T-helper 22 cell (primary cell): ENCODE measurements at regions not wholly inside any gene's neighbourhood (a gene's known extent, or its start where the extent isn't known, plus 50 kb on each side); places are given as distances from the start of the nearest gene placed in this dataset.

Experiments used
- DNase-seq: peaks from one replicate; pipeline ENCODE4 v3.0.0-alpha.2; 2020; ENCODE audit warnings: low read depth

DNA sequence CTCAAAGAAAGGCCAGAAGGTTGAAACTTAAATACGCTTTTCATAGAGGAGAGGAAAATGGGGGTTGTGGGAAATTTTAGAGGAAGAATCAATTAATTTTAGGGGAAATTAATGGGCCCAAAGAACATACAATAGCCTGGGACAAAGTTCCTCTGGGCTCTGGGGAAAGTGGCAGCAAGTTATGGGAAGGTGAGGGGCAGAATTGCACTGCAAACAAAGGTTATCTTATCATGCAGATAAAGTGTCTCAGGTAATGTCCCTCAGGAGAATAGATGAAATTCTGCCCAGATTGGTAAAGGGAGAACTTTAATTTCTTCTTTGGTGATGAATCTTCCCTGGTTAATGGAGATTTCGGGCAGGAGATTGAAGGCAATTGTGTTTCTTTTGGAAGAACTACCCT is 326.1 kb upstream of the SLC24A2 start:
- no peak for DNase-seq

DNA sequence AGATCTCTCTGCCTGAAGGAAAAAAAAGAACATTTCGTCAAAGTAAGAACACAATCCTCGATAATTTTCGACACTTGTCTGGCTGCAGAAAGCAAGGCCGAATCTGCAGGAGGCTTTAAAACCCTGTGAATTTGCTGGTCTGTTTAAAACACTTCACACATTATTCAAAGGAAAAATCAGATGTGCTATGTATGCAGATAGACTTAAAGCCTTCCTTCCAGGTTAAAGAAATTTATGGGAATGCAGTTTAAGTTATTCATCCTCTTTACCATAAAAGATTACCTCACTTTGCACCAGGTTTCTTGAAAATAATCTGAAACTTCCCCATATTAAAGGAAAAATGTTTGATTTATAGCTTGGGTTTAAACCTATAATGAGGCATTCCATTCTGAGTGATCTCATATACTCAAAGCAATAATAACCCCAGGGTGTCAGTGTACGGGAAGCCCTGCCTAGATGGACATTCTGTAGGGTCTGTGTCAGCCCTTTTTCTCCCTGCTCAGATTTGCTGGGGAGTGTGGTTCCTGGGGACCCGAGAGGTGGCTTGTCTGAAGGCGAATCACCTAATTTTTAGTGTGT is 323.5 kb upstream of the SLC24A2 start:
- DNase-seq: no peak

DNA sequence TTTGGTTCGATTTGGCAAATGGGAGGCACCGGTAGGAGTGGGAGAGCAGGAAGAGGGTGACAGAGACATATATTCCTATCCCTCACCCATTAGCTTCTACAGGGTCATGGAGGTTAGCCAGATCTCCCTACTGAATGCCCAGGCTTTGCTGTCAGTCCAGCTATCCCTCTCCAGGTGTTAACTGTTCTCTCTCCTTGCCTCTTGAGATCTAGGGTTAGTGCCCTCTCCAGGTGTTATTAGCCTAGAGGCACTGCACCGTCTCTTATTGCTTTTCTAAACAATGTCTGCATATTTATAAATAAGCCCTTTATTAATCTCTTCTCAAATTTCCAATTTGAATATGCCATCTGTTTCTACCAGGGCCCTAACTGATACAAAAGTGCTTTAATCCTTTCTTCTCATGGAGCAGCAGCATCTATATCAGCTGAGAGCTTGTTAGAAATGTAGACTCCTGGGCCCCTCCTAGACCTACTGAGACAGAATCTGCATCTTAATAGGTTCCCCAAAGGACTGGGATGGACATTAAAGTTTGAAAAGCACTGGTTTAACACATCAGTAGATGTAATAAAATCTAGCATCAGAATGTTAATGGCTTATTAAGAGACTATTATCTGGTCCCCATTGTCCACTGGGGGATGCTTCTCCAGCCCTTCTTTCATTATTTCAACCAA is 322.5 kb upstream of the SLC24A2 start:
- DNase-seq: no peak

DNA sequence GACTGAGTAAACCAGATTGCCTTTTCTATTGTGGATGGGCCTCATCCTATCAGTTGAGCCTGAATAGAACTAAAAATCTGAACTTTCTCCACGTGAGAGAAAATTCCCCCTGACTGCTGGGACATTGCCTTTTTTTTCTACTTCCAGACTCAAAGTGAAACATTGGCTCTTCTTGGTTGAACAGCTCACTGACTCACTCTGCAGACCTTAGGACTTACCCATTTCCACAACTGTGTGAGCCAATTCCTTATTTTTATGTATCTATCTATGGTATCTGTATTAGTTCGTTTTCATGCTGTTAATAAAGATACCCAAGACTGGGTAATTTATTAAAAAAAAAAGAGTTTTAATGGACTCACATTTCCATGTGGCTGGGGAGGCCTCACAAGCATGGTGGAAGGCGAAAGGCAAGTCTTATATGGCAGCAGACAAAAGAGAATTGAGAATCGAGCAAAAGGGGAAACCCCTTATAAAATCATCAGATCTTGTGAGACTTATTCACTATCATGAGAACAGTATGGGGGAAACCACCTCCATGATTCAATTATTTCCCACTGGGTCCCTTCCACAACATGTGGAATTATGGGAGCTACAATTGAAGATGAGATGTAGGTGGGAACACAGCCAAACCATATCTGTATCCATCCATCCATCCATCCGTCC is 306.7 kb upstream of the SLC24A2 start:
- DNase-seq: no peak

DNA sequence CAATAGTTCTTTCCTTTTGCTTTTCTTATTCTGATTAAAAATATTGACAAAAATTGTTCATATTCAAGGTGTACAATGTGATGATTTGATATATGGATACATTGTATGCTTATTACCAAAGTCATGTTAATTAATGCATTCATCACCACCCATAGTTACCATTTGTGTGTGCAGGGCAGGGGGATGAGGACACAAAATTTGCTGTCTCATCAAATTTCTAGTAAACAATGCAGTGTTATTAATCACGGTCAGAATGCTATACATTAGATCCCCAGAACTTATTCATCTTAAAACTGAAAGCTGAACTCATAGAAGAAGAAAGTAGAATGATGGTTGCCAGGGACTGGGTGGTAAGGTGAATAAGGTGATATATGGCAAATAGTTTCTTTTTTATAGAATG is 303.7 kb upstream of the SLC24A2 start:
- no peak for DNase-seq

DNA sequence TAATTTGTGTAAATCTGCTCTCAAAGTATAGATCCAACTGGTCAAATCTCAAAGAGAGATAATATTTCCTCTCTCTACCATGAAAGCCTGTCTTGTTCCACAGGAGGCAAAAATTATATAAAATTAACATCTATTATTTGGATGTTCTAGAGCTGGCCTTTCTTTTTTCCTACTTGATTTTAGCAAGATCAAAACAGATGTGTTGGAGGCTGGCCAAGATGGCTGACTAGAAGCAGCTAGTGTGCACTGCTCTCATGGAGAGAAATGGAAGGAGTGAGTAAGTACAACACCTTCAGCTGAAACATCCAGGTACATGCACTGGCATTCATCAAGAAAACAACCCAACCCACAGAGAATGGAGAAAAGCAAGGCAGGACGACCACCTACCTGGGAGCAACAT is 298.6 kb upstream of the SLC24A2 start:
- no peak for DNase-seq

DNA sequence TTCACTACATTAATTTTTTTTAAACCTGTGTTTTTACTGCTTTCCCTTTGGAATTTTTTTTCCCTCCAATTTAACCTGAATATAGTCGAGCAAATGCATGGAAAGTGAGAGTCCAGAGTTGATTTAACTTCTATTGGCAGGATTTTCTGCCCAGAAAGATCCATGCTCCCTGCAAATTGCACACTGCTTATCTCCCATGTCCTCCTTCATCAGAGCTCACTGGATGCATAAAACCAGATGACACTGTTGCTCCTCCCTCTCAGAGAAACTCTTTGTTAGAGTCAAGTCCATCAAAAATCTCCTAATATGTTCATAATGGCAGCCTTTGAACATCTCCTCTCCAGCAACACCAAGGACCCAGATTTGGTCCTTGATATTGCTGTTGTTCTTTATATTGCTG is 297.0 kb upstream of the SLC24A2 start:
- no peak for DNase-seq

DNA sequence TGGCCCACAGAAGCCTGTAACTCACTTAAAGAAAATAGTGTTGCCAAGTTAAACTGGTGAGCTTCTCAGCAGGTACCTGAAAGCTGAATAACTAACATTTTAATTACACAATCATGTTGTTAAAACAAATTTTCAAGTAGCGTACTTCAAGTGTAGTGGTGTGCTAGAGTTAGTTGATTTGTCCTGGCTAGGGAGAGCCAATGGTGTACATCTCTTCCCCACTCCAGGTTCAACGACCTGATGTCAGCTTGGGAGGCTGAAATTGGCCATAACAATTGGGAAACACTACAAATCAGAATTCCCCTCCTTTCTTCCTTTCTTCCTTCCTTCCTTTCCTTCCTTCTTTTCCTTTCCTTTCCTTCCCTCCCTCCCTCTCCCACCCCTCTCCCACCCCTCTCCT is 295.3 kb upstream of the SLC24A2 start:
- no peak for DNase-seq

DNA sequence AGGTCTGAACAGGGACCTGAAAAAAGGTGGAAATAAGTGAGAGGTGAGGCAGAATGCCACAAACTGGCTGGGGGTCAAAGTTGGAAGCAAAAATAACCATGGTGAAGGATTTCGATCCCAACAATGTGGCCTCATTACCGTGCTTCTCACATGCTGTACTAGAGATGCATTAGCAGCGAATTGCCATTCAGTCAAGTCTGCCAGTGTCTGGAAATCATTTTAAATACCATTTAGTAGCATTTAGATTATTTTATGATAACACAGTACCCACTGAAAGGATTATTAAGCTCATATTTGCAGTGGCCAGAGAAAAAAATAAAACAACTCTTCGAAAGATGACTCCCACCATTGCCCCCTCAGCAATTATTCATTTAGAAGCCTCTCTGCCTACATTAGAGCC is 294.6 kb upstream of the SLC24A2 start:
- DNase-seq: no peak

DNA sequence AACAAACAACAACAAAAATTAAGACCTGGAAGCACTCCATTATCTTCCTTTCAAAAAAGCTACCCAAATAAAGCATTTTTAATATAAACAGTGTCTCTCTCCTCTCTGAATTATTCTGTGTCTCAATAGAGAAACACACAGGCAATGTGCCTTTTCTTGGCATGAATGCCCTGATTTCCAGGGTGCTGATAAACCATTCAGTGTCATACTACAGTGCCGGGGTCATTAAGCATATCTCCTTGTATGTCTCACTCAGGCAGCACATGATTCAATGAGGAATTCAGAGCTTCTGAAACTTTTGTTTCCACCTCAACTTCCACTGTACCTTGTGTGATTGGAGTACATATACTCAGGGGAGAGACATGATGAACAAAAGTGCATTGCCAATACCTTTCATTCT is 294.0 kb upstream of the SLC24A2 start:
- DNase-seq: no peak

DNA sequence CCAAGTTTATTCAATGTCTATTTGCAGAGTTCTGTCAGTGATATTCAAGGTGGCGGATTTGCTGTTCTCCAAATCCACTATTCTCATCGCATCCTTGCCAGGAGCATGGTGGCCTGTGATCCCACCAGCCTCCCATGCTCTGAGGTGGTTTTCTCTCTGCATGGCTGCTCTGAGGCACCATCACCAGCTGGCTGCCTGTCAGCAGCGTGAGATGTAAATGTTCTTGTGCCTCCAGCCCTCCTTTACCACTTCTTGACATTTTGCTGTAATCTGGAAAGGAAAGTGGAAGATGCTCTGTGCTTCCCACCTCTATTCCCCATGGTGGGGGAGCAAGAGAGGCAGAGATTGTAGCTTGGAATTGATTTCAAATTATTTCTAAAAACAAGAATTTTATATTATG is 293.6 kb upstream of the SLC24A2 start:
- DNase-seq: no peak

DNA sequence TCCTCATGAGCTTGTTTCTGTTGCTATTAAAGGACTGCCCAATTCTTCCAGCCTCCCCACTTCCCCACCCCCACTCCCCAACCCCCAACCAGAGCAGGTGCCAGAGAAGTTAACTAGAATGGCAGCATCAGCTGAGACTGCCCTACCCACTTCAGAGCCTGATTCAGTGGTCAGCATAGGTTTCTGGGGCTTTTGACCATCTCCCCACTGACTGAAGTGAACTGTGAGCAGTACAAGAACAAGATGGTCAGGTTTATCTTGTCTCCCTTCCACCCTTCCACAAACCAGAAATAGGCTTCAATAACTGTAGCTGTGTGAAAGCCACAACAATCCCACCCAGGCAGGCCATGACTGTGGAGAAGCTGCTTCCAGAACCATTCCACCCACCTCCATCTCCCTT is 289.4 kb upstream of the SLC24A2 start:
- DNase-seq: no peak

DNA sequence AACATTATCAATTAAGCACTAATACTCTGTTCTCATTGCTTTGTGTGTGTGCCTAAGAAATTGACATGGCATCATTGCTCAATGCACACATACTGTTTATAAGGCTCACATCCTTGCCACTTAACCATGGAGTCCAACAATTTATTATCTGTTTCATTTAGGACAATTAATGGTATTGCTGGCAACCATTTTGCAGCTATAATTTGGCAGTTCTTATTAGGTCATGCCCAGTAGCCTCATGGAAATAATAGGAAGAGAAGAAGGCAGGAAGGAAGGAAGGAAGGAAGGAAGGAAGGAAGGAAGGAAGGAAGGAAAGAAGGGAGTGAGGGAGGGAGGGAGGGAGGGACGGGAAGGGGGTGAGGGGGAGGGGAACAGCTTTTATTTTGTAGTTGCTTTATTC is 285.5 kb upstream of the SLC24A2 start:
- no peak for DNase-seq

DNA sequence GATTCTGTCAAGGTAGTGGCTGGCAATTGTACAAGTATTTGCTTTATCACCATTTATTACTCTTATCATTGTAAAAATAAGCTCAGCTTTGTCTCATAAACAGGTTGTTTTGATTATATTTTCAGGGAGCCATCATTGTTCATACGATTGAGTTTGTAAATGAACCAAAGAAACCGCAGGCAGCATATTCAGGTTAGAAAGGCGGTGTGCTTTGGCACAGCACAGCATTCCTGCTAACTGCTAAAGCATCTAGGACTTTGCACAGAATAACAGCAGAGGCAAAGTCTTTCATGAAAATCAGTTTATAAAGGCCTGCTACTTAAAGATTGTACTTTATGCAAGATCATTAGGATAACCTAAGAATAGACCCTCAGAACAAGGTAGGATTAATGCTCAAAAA is 281.5 kb upstream of the SLC24A2 start:
- no peak for DNase-seq

DNA sequence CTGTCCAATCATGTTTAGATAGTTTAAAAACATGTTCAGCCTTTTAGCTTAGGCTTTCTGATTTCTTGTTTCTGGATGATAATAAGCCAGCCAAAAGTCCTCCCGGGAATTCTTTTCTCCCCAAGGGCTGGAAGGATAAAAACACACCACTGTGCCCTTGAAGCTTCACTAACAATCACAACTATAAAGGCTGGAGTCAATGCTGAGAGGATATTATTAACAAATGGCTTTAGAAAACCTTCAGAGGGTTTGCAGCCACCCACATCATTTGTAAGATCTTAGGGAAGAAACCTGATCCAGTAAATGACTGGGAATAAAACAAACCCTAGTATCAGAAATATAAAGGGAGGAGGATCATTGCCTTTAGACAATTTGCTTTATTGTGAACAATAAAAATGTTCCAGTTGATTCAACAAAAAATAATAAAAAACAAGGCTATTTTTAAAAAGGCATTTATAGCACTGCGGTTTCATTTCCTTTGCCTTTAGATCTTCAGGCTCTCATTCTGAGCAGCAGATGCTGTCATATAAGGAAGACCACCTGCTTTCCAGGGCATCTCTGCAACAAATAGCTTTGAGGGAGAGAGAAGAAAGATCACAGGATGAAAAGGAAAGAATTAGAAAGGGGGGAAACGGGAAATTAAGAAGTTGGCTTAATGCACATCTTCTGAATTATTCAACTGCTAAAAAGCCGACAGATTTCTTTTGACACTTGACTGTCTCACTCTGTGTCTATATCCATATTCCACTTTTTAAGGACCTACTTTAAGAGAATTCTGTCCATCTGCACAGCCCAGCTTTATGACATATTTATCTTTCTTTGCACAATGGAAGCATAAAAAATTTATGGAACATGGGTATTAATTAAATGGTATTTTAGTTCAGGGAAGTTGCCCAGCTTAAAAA is 277.2 kb upstream of the SLC24A2 start:
- no peak for DNase-seq

DNA sequence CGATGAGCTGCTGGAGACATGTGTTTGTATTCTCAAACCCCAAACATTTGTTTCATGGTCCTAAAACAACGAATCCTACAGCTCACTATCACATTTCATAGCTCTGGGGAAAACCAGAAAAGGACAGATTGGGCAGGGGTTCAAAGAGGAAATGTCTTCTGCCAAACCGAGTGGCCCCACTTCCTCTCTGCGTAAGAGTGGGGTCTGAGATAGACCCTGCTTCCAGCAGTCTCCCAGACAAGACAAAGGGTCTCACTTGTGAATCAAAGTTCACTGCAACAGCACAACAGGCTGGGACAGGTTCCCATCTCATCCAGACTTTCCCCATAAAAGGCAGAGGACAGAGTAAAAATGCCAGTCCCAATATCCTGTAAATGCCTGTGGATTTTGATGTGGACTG is 276.2 kb upstream of the SLC24A2 start:
- DNase-seq: no peak

DNA sequence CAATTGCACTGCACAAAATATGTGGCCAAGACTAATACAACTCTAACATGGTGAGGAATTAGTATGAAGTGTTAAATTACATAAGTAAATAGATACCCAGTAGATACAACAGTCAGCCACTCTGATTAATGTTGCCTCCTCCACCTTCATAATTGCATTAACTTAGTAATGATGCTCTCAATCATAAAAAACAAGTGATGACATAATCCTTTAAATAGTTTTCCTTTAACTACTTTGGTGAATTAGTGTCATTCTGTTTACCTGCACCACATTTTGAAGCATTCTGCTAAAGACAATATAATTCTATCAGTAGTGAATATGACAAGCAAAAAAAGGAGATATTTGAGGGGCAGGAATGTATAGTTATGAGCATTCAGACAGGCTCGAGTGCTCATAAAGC is 265.9 kb upstream of the SLC24A2 start:
- DNase-seq: no peak

DNA sequence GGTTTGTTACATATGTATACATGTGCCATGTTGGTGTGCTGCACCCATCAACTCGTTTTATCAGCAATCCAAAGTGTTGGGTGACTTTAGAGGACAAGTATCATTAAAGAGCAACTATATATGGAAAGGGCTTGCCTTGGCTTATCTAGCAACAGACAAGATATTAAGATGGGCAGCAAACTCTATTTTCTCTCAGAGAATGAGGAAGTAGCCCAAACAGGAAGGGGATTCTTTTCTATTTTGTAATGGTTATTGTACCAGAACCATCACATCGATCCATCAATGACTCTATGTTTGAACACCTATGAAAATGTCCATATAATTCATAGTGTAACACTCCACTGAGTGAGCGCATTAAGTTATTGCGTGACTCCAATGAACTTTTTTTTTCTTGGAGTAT is 260.1 kb upstream of the SLC24A2 start:
- no peak for DNase-seq

DNA sequence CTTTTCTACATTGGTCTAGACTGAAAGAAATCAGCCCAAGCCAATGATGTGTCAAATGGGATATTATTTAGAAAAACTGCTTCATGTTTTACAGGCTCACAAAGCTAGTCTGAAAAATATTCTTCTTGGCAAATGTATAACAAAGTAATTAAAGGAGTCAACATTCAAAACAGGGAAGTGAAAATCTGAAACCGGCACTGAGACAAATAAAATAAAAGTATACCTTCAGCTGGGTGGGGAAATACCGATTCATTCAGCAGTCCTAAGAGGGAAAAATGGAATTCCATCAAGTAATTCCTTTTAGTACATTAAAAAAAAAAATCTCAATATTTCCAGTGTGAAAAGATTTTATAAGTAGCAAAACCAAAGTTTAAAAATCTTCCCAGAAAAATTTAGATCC is 259.6 kb upstream of the SLC24A2 start:
- DNase-seq: no peak

DNA sequence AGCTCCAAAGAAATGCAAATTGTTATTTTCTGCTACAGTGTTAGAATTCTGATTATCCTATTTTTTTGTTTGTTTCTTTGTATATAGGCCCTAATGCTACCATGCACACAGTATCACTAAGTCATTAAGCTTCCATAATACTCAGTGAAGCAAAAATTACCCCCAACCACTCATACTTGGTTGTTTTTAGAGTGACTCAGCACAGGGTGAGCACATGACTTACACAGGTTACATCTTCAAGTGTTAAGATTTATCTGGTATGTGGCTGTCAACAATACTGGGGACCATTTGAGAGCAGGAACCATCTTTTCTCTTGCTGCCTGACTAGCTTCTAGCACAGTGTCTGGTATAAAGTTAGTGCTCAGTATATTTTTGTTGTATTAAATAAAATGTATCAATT is 255.8 kb upstream of the SLC24A2 start:
- no peak for DNase-seq

DNA sequence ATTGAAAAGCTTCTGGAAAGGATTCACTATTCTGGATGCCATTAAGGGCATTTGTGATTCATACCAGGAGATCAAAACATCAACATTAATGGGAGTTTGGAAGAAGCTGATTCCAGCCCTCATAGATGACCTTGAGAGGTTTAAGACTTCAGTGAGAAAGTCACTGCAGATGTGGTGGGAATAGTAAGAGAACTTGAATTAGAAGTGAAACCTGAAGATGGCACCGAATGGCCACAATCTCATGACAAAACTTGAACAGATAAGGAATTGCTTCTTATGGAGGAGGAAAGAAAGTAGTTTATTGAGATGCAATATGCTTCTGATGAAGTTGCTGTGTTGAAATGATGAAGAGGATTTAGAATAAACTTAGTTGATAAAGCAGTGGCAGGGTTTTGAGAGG is 254.6 kb upstream of the SLC24A2 start:
- no peak for DNase-seq

DNA sequence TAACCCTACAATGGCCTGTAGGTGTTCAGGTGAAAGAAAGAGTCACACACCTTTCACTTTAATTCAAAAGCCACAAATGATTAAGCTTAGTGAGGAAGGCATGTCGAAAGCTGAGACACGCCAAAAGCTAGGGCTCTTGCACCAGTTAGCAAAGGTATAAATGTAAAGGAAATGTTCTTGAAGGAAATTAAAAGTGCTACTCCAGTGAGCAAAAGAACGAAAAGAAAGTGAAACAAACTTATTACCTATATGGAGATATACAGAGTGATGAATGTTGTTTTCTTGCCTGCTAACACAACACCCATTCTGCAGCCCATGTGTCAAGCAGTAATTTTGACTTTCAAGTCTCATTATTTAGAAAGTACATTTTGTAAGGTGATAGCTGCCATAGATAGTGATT is 254.2 kb upstream of the SLC24A2 start:
- no peak for DNase-seq
